Stromal cell of bone marrow (primary cell): ENCODE measurements at regions not wholly inside any gene's neighbourhood (a gene's known extent, or its start where the extent isn't known, plus 50 kb on each side); places are given as distances from the start of the nearest gene placed in this dataset.
"Not testable (repeated sequence)": the region's sequence is repeated elsewhere in the genome, so short reads cannot be mapped to it uniquely, and the experiment has no call there.

Experiments used
- DNase-seq: peaks from one replicate; pipeline ENCODE4 v3.0.0-alpha.2; 2012; ENCODE audit warnings: low read depth

- no peak for DNase-seq
Observed at GRCh38 chr4:143819029-143819428, 86.3 kb downstream of the GYPE start.

- DNase-seq: not testable (repeated sequence)
Observed at GRCh38 chr4:143817866-143818265, 87.5 kb downstream of the GYPE start.

GRCh38 chr4:143815375-143815774 lies 90.0 kb downstream of the GYPE start:
- not testable (repeated sequence) for DNase-seq

- not testable (repeated sequence) for DNase-seq
Observed at GRCh38 chr4:143813431-143814154, 91.8 kb downstream of the GYPE start.

GRCh38 chr4:143791693-143792092 lies 91.2 kb upstream of the FREM3 start:
- not testable (repeated sequence) for DNase-seq

GRCh38 chr4:143790425-143790824 lies 90.0 kb upstream of the FREM3 start:
- not testable (repeated sequence) for DNase-seq

GRCh38 chr4:143789618-143790017 lies 89.1 kb upstream of the FREM3 start:
- DNase-seq: not testable (repeated sequence)

- no peak for DNase-seq
Observed at GRCh38 chr4:143784567-143784966, 84.1 kb upstream of the FREM3 start.

GRCh38 chr4:143782521-143782920 lies 82.0 kb upstream of the FREM3 start:
- no peak for DNase-seq

- peak; percentile 10 for DNase-seq
Observed at GRCh38 chr4:143773998-143774895, 73.8 kb upstream of the FREM3 start.

- no peak for DNase-seq
Observed at GRCh38 chr4:143771269-143771668, 70.8 kb upstream of the FREM3 start.

- DNase-seq: peak; percentile 47
Observed at GRCh38 chr4:143768007-143768591, 67.6 kb upstream of the FREM3 start.

GRCh38 chr4:143763587-143763986 lies 63.1 kb upstream of the FREM3 start:
- DNase-seq: no peak

GRCh38 chr4:143762511-143762910 lies 62.0 kb upstream of the FREM3 start:
- DNase-seq: no peak
